ENCODE measurements at regions not wholly inside any gene's neighbourhood (a gene's known extent, or its start where the extent isn't known, plus 50 kb on each side); places are given as distances from the start of the nearest gene placed in this dataset.

- TF ChIP-seq POLR2A (IDR thresholded peaks at IDR 0.05) = no peak
- TF ChIP-seq, protein P1, sequence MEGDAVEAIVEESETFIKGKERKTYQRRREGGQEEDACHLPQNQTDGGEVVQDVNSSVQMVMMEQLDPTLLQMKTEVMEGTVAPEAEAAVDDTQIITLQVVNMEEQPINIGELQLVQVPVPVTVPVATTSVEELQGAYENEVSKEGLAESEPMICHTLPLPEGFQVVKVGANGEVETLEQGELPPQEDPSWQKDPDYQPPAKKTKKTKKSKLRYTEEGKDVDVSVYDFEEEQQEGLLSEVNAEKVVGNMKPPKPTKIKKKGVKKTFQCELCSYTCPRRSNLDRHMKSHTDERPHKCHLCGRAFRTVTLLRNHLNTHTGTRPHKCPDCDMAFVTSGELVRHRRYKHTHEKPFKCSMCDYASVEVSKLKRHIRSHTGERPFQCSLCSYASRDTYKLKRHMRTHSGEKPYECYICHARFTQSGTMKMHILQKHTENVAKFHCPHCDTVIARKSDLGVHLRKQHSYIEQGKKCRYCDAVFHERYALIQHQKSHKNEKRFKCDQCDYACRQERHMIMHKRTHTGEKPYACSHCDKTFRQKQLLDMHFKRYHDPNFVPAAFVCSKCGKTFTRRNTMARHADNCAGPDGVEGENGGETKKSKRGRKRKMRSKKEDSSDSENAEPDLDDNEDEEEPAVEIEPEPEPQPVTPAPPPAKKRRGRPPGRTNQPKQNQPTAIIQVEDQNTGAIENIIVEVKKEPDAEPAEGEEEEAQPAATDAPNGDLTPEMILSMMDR (IDR thresholded peaks at IDR 0.05) = no peak
These were observed 1528.9 kb upstream of the FLRT2 start for GRCh38 chr14:84001023-84001422.
